NCI-H345 treated with DMSO at 0.1 percent for 48 hours (cell line): ENCODE measurements at regions not wholly inside any gene's neighbourhood (a gene's known extent, or its start where the extent isn't known, plus 50 kb on each side); places are given as distances from the start of the nearest gene placed in this dataset.

ENCODE experiments used
- DNase-seq: peaks from one replicate; lab custom pipeline; 2025; ENCODE audit not compliant: unreplicated experiment; lab: John Stamatoyannopoulos, UW

DNA sequence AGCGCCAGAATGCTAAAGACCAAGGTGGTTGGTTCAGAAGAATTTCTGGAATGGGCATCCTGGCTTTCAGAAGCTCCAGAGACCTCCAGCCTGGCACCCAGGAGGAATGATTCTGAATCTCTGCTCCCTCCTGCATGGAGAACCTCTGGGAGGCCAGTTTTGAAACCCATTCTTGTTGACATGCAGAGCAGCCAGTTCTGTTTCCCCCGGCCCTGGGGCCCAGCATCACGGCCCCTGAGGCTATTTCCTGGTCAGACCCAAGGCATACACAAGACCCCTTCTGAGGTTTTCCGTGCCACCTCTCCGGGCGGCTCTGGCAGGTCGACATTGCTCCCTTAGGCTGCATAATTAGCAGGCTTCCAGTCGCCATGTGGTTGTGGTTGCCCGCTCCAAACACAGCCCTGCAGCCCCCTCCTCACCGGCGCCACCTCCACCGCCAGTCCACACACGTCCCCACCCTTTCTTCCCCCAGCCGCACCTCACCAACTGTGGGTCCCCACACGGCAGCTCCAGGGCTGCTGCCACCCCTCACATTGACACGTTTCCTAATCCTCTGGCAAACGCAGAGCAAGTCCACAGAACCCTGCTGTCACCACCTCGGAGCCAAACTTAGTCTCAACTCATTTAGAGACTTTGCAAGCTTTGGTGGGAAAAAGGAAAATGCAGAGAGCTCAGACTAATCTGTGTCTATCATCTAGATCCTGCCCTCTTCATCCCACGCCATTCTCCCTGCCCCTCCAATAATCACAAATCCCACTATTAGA is 367.1 kb downstream of the SOX9 start:
- DNase-seq, result no peak

DNA sequence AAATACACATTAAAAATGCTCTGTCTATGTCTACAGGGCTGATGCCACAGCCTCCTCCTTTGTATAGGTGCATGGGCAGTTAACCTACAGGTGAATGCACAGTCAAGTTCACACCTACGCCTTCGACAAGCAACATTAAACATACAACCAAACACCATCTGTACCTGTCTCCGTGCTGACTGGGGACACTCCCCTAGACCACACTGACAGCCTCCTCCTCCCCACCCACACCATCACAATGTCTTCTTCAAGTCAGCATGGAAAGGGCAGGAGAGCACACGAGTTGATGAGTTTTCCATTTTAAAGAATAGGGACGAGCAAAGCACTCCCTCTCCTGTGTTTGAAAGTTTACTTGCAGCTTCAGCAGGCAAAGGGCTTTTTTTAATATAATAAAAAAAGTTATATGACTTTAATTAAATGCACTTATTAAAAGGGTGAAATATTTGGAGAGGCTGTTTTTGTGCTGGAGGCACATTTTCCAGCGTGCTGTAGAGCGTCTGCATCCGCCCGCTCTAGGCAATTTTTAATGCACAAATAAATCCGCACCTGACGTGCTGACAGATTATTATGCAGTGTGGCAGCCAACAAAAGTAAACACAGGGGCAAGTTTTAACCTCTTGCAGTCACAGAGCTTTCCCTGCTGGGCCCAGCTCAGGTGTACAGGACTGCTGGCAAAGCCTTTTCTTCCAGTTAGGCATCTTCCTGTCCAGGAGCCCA is 367.9 kb downstream of the SOX9 start:
- DNase-seq, result peak; percentile 46

DNA sequence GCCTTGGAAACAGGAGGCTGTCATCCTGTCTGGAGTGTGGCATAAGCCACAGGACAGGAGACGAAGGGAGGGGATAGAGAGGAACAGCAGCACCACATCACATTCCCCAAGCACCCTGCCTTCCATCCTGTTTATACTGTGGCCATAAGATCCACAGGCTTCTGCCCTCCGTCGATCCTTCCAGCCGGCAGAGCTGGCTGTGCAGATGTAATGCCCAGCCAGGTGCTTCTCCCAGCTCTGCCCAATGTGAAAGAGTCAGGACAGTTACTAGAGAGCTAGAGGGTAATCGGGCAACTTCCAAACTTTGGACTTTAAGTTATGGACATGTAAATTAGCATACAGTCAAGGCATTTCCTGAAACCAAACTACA is 368.4 kb downstream of the SOX9 start:
- DNase-seq, result no peak

DNA sequence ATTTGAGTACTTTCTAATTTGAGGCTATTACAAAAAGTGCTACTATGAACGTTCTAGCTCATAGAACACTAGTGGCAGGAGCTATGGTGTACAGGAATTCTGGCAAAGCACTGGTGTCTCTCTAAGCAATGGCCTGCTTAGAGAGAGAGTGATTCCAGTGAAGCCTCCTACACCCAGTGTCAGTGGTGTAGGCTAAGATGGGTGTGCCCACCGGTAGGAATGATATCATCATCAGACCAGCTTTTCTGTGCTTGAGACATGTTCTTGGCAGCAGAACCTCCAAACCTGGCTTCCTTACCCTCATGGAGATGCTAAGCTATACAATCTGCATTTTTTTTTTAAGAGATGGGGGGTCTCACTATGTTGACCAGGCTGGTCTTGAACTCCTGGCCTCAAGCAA is 370.3 kb downstream of the SOX9 start:
- DNase-seq, result no peak

DNA sequence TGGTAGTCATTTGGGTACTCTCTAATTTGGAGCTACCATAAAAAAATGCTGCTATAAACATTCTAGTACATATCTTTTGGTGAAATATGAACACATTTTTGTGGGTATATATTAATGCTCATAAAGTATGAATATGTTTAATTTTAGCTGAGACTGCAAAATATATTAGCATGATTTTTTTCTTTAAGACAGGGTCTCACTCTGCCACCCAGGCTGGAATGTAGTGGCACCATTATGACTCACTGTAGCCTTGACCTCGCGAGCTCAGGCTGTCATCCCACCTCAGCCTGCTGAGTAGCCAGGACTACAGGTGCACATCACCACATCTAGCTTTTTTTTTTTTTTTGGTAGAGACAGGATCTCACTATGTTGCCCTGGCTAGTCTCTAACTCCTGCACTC is 371.7 kb downstream of the SOX9 start:
- DNase-seq, result no peak

DNA sequence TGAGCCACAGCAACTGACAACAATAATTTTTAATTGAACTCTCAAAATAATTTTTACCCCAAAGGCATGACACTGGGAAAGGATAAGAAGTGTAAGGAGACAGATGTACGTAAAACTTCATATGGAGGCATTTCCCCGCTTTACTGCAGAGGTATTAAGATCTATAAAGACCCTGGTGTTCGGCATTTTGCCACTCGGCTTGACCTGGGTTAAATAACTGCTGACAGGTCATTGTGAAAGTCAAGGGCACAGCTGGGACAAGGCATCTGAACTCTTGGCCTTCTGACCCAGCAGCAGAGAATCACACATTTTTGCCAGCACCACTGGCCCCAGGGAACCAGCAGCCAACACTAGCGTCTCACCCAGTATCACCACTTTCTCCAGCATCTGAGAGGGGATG is 372.1 kb downstream of the SOX9 start:
- DNase-seq, result no peak

DNA sequence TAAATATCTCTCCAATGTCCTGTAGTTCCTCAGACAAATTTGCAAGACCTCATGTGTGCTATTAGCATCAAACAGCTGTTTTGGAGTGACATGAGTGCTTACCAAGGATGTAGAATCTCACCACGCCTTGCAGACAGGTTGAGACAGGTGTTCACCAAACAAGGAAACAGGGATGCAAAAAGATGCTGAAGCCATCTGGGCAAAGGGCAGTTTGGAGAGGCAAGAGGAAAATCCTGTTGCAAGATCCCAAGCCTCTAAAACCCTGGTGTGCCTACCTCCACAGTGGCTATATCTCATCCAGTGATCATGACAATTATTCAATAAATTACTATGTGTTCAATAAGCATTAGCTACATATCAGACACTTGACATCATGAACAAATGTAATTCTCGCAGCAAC is 373.7 kb downstream of the SOX9 start:
- no peak for DNase-seq

DNA sequence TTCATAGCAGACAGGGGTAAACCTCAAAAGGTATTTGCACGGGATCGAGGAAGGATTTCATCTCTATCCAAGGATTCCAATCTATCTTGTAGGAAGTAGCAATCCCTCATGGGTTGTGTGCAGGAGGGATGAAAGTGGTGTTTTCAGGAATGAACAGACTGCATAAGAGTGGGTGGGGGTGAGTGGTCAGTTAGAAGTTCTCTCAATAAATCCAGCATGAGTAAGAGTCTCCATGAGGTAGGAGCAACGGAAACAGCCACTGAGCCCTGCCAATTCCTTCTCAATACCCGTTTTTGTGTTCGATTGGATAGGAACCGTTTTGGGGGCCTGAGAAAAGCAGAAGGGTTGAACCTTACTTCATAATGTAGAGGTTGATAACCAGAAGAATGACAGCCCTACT is 375.6 kb downstream of the SOX9 start:
- DNase-seq, result no peak

DNA sequence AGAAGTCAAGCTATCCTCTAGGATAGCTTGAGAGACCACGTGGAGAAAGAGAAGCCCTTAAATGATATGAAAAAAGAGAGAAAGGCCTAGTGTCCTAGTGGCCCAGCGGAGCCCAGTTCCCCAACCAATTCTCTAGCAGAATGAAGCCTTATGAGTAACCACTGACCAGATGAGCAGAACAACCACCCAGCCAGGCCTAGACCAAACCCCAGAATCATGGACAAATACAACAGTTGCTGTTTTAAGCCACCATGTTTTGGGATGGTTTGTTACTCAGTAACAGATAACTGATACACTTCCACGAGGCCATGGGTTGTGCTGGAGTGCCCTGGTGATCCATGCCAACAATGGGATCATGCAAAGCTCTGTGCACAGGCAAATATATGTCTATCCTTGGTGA is 377.1 kb downstream of the SOX9 start:
- DNase-seq, result no peak

DNA sequence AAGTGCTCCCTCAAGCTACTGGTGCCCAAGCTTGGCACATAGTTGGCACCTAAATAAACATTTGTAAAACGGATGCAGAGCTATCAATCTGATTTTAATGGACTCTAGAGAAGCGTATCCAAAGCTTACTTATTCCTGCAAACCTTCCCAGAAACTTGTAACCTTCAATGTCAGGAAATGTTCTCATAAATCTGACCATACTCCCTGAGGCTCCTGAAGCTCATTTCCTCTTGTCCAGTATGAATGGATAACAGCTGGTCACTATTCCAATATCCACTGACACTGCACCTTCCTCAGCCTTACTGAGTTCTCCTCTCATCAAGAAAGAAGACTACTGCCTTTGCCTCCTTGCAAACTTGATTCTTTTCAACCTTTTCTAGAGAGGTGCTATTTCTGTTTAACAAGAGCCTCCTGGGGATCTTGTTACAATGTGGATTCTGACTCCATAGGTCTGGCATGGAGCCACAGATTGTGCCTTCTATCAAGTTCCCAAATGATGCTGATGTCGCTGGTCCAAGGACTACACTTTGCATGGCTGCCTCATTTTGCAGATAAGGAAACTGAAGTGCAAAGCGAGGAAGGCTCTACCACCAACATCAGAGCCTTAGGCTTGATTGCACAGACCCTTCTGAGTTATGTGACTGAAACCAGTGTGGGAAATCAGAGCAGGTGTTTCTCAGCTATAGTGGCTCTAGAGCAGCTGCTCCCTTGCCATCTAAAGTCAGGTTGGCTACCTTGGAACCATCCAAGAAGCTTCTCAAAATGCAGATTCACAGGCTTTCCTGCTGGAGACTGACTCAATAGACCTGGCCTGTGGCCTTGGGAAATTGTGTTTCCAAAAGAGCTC is 377.8 kb downstream of the SOX9 start:
- peak; percentile 11 for DNase-seq

DNA sequence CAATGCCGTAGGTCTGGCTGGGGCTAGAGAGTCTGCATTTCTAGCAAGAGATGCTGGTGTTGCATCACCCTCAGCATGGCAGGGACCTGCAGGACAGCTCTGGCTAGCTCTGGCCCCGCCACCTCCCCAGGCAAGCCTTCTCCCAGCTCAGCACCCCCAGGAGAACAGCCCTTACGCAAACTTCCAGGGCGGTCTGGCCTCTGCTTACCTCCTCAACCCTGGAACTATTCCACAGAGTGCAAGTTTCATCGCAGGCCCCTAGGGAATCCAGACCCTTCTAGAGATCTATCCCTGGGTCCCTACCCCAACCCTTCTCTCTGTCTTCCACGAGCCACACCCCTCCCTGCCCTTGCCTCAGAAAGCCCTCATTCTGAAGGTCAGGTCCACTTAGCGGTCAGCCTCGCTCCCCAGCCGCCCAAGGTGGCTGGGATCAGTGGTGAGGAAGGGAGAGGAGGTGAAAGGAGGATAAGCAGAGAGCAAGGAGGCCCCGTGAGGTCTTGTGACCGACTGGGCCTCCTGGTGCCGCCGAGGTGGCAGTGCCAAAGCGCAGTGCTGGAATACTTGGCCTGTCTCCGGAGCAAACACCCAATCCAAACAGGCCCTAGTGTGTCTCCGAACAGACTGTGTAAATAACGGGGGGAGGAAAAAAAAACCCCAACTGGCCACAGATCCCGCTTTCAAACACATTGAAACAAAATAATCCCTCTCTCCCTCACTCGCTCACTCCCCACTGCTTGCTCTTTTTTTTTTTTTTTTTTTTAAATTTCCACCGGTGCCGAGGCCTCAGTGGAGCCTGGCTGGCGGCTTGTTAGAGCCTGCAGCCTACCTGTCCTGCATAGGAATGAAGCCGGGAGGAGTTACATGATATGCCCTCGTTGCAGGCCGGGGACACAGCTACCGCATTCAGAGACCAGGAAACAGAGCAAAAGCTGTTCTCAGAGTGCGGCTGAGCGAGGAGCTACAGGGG is 380.9 kb downstream of the SOX9 start:
- no peak for DNase-seq

DNA sequence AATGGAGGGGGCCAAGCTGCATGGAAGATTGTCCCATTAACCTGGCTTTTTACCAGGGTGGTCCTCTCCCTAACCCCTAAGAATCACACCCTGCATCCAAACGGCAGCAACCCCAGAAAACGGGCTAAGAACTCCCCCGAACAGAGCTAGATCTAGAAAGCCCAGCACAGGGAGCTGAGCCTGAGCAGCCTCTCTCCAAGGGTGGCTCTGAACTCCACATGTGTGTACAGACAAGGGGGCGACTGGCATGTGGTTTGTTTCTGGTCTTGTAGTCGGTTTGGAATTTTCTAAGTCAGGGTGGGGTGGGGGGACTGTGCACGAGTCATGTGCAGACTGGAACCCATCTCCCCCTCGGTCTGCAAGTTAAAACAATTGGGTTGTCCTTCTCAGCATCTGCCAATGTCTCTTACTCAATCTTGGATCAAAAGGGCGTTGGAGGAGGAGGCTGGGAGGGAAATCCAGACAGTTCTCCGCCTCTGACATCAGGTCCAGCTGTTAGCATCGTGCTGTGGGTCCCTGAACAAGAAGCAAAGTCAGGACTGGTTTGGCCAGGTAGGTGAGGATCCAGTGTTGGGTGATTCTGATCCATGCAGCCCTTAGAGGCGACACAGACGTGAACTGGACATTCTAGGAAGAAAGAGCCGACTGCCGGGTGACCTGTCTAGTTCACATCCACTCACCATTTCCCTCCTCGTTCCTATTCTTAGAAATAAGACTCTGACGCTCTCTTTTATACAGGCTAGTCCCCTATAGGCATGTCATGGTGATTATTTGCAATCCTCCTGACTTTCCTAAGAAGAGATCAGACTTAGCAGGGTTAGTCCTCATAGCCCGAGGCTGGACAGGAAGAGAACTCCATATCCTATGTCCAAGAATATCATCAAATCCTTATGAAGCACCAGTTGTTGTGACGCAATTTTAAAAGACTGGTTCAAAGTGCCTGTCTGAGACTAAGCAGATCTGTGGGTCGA is 381.8 kb downstream of the SOX9 start:
- no peak for DNase-seq

DNA sequence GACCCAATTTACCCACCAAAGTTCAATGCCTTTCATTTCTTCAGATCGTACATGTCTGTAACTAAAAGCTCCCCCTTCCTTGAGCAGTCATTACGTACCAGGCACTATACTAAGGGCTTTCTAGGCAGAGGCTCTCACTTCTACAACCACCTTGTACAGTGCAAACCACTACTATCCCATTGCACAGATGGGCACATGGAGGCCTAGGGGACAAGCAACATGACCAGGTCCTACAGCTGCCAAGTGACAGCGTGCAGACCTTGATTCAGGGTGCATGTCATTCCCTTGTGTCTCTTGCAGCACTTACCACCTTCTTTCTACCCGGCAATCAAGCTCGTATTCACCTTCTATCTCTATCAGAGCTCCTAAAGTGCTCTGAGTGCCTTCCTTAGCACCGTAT is 382.7 kb downstream of the SOX9 start:
- no peak for DNase-seq

DNA sequence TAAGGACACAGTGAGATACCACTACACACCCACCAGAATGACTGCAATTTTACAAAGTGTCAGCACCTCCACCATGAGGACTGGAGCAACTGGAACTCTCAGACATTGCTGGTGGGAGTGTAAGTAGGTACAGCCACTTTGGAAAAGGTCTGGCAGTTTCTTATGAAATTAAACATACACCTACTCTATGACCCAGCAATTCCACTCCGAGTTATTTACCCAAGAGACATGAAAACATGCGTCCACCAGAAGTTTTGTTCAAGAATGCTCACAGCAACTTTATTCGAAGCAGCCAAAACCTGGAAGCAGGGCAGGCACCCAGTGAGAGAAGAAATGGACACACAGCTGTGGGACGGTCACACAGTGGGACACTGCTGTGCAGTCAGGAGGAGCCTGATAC is 384.0 kb downstream of the SOX9 start:
- DNase-seq, result no peak

DNA sequence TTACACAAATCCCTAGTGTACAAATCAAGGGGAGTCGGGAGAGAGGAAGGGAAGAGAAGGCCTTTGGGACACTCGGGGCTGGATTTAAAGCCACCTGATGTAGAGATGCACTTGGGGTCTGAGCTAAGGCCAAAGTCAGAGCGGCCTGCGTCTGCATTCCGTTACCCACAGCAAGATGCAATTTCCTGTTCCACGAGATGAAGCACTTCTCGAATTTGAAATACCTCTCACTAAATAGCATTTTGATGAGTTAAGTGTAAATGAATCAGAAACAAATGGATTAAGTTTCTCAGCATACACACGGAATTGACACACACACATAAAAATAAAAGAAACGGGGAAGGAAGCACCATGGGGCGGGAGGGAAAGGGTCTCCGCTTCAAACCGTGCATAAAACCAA is 386.0 kb downstream of the SOX9 start:
- no peak for DNase-seq

DNA sequence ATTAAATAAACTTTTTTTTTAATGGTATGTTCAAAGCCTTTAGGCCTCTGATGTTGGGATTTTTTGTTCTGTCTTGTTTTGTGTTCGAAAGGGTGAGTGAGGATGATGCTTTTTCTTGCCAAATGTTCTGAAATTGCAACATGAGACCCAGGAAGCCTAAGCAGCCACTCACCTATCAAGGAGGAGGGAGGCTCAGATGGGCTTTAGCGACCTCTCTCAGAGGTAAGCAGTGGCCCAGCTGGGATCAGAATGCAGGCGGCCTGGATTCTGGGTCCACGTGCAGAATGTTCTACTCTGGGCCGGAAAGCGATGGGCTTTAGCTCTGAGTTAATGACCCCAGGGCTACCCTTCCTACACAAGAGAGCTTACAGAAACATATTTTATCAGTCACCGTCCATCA is 386.6 kb downstream of the SOX9 start:
- DNase-seq, result no peak

DNA sequence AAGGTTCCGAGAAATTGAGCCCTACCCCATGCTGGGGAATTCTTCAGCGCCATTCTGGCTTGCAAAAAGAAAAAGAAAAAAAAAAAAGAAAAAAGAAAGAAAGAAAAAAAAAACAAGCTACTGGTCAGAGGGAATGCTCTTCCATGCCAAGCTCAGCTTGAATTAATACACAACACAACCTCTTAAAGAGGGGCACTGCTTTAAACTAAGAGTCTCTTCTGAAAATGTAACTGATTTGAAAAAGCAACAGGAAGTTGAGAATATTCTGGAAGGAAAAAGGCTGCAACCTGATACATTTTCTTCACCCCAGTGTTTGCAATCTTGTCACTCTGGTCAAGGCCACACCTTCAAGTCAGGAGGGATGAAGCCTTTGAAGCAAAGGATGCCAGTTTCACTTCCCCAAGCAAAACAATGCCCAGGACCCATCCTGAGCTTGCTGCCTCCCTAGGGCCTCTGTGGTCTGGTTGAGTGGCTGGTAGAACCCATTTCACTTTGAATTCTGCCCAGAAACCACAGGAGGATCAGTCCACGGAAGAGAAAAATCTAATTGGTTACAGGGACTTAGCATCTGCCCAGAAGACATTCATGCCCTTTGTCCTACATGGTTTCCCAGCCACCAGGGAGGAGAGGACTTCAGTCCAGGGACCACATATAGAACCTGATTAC is 389.7 kb downstream of the SOX9 start:
- no peak for DNase-seq

DNA sequence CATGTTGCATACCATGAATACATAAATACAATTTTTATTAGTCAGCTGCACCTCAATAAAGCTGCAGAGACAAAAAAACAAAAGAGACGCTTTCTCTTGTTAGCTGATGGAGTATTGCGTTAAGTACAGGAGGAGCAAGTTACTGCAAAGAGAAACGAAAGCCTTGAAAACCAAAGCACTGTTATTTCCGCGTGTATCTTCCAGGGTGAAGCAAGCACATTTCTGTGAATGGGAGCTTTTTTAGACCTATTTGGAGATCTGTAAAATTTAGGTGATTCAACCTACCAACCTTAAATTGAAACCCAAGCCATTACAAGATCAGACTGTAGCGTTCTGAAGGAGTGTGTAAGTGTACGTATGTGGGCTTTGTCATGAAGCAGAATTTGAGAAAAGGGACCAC is 390.4 kb downstream of the SOX9 start:
- DNase-seq, result no peak

DNA sequence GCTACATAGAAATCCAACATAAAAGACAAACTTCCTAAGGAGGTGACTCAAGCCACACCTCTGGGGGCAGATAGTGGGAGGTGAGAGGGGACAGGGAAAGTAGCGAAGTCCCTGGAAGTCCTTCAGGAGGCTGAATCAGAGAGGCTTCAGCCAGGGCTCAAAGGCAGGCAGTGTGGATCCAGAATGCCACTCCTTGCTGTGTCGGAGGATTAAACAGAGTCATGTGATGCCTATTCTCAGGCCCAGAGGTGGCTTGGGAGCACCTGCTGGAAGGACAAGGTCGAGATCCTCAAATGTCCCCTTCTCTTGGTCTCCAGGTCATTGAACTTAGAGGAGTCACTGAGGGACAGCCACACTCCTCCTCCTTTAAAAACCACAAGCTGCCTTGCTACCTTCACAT is 391.1 kb downstream of the SOX9 start:
- no peak for DNase-seq
